ENCODE measurements at regions not wholly inside any gene's neighbourhood (a gene's known extent, or its start where the extent isn't known, plus 50 kb on each side); places are given as distances from the start of the nearest gene placed in this dataset.
"Not testable (repeated sequence)": the region's sequence is repeated elsewhere in the genome, so short reads cannot be mapped to it uniquely, and the experiment has no call there.

DNA sequence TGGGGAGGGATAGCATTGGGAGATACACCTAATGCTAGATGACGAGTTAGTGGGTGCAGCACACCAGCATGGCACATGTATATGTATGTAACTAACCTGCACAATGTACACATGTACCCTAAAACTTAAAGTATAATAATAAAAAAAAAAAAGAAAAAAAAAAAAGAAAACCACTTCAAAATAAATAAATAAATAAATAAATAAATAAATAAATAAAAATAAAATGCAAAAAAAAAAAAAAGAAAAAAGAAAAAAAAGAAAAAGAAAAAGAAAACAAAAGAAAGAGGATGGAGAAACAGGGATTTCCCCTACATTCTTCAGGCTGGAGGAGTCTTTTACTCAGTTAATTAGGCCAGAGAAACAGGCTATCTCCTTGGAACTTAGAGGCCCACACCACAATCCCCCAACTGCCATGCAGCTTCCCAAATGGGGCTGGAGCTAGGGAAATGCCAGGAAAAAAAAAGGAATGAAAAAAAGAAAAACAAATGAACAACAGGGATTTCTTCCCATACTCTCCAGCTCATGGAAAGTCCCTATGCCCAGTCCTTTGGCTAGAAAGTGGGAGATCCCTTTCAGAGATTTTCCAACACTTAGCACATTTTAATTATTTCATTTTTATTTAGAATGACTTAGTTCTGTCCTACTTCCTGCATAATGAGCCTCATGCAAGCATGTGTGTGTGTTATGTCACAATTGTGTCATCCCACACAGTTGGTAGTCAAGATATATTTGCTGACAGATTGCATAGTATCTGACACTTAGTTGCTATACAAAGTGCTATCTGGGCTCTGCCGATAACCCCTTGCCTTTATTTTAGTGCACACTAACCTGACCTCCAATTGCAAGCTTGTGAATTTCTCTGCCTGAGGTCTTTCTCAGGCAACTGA is 486.4 kb downstream of the PLPP3 start:
- Histone ChIP-seq H3K4me1 (ENCODE audit: control insufficient read depth, insufficient read depth, low read length) (0 out of 2 replicates have a peak, but pooled peaks cover 5% of the 10 kb centered on the region), H3K9ac (ENCODE audit: low read depth, low read length) (no peak overlapping the region), H3K4me3 (ENCODE audit: low read depth, low read length) (no peak overlapping the region), H3K36me3 (ENCODE audit: control insufficient read depth, insufficient read depth, low read length) (no peaks in the 10 kb centered on the region), H3K9me3 (ENCODE audit: control insufficient read depth, insufficient read depth, low read length) (peaks cover 1% of the 10 kb centered on the region; the same call in 1 of the 2 replicates), H3K27ac (ENCODE audit: low read depth, low read length) (no peak overlapping the region), H3K27me3 (ENCODE audit: control insufficient read depth, insufficient read depth, low read length) (no peaks in the 10 kb centered on the region)

- H3K27ac ChIP-seq (ENCODE audit: low read depth, low read length); H3K36me3 ChIP-seq (ENCODE audit: control insufficient read depth, insufficient read depth, low read length); H3K9ac ChIP-seq (ENCODE audit: low read depth, low read length); H3K9me3 ChIP-seq (ENCODE audit: control insufficient read depth, insufficient read depth, low read length); H3K4me1 ChIP-seq (ENCODE audit: control insufficient read depth, insufficient read depth, low read length); H3K27me3 ChIP-seq (ENCODE audit: control insufficient read depth, insufficient read depth, low read length): not testable (repeated sequence)
- H3K4me3 ChIP-seq (ENCODE audit: low read depth, low read length) = peak overlapping the region; percentile 32; the same call in 1 of the 2 replicates
Observed at GRCh38 chr1:56089826-56090225, 489.5 kb downstream of the PLPP3 start.

DNA sequence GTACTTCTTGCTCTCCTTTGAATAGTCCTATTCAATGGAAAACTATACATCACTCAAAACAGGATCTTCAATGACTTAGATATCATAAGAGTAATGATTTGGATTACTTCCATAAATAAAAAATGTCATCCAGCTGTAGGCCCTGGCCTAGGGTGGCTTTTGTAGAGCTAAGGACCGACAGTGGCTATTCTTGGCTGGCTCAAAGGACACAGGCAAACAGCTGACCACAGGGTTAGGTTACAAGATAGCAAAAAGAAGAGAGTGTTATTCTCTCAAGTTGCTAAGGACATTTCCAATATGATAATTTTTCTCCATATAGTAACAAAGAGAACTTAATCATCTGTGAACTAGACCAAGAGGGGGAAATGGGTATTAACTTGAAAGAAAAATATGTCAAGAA is 495.1 kb downstream of the PLPP3 start:
- Histone ChIP-seq H3K9me3 (ENCODE audit: control insufficient read depth, insufficient read depth, low read length) (peaks cover 2% of the 10 kb centered on the region; the same call in 1 of the 2 replicates), H3K9ac (ENCODE audit: low read depth, low read length) (no peak overlapping the region), H3K36me3 (ENCODE audit: control insufficient read depth, insufficient read depth, low read length) (no peaks in the 10 kb centered on the region), H3K4me1 (ENCODE audit: control insufficient read depth, insufficient read depth, low read length) (no peaks in the 10 kb centered on the region), H3K27ac (ENCODE audit: low read depth, low read length) (no peak overlapping the region), H3K4me3 (ENCODE audit: low read depth, low read length) (no peak overlapping the region), H3K27me3 (ENCODE audit: control insufficient read depth, insufficient read depth, low read length) (no peaks in the 10 kb centered on the region)

DNA sequence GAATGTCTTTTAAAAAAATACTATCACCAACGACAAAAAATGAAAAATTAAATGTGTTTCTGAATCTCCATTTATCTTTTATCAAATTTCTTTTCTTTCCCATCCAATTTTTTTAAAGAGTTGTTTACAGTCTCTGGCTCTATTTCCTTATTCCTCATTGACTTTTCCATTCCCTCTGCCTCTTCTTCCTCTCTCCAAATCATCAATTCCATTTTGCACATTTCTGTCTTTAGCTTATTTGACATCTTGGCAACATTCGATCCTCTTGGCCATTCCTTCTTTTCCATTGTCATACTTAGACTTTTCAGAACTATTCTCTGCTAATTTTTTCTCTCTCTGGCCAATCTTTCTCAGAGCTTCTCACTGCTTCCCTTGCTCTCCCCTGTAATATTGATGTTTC is 497.6 kb downstream of the PLPP3 start:
- Histone ChIP-seq H3K4me1 (ENCODE audit: control insufficient read depth, insufficient read depth, low read length) (no peaks in the 10 kb centered on the region), H3K27me3 (ENCODE audit: control insufficient read depth, insufficient read depth, low read length) (no peaks in the 10 kb centered on the region), H3K36me3 (ENCODE audit: control insufficient read depth, insufficient read depth, low read length) (no peaks in the 10 kb centered on the region), H3K27ac (ENCODE audit: low read depth, low read length) (no peak overlapping the region), H3K4me3 (ENCODE audit: low read depth, low read length) (no peak overlapping the region), H3K9me3 (ENCODE audit: control insufficient read depth, insufficient read depth, low read length) (no peaks in the 10 kb centered on the region), H3K9ac (ENCODE audit: low read depth, low read length) (no peak overlapping the region)

- H3K27ac ChIP-seq (ENCODE audit: low read depth, low read length) = no peak overlapping the region
- no peak overlapping the region for H3K9ac ChIP-seq (ENCODE audit: low read depth, low read length)
- H3K9me3 ChIP-seq (ENCODE audit: control insufficient read depth, insufficient read depth, low read length) = no peaks in the 10 kb centered on the region
- no peak overlapping the region for H3K4me3 ChIP-seq (ENCODE audit: low read depth, low read length)
- H3K4me1 ChIP-seq (ENCODE audit: control insufficient read depth, insufficient read depth, low read length) = no peaks in the 10 kb centered on the region
- H3K27me3 ChIP-seq (ENCODE audit: control insufficient read depth, insufficient read depth, low read length) = no peaks in the 10 kb centered on the region
- H3K36me3 ChIP-seq (ENCODE audit: control insufficient read depth, insufficient read depth, low read length) = no peaks in the 10 kb centered on the region
Observed at GRCh38 chr1:56081173-56081572, 498.2 kb downstream of the PLPP3 start.

DNA sequence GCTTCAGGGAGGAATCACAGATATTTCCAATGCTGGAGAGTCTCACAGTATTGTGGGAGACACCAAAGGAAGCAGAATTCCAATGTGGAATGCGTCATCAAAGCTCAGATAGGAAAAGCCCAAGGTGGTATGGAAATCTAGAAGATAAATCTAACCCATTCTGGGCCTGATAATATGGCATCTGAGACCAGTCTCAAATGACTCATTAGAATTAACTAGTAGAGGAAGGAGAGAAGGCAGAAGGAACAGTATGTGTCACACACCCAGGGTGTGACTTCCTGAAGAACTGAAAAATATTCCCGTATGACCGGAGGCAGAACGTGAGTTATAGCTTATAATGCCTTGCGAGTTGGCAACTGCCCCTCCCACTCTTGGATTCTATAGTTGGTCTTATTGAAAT is 499.2 kb downstream of the PLPP3 start:
- Histone ChIP-seq H3K9ac (ENCODE audit: low read depth, low read length) (no peak overlapping the region), H3K36me3 (ENCODE audit: control insufficient read depth, insufficient read depth, low read length) (no peaks in the 10 kb centered on the region), H3K27ac (ENCODE audit: low read depth, low read length) (no peak overlapping the region), H3K4me3 (ENCODE audit: low read depth, low read length) (no peak overlapping the region), H3K9me3 (ENCODE audit: control insufficient read depth, insufficient read depth, low read length) (no peaks in the 10 kb centered on the region), H3K27me3 (ENCODE audit: control insufficient read depth, insufficient read depth, low read length) (no peaks in the 10 kb centered on the region), H3K4me1 (ENCODE audit: control insufficient read depth, insufficient read depth, low read length) (no peaks in the 10 kb centered on the region)

GRCh38 chr1:56079391-56079790 is 500.0 kb downstream of the PLPP3 start:
- H3K36me3 ChIP-seq (ENCODE audit: control insufficient read depth, insufficient read depth, low read length) = no peaks in the 10 kb centered on the region
- H3K27ac ChIP-seq (ENCODE audit: low read depth, low read length) = no peak overlapping the region
- H3K4me3 ChIP-seq (ENCODE audit: low read depth, low read length) = no peak overlapping the region
- H3K9ac ChIP-seq (ENCODE audit: low read depth, low read length) = no peak overlapping the region
- H3K9me3 ChIP-seq (ENCODE audit: control insufficient read depth, insufficient read depth, low read length) = no peaks in the 10 kb centered on the region
- no peaks in the 10 kb centered on the region for H3K4me1 ChIP-seq (ENCODE audit: control insufficient read depth, insufficient read depth, low read length)
- no peaks in the 10 kb centered on the region for H3K27me3 ChIP-seq (ENCODE audit: control insufficient read depth, insufficient read depth, low read length)

- Histone ChIP-seq H3K27me3 (ENCODE audit: control insufficient read depth, insufficient read depth, low read length) (no peaks in the 10 kb centered on the region), H3K9me3 (ENCODE audit: control insufficient read depth, insufficient read depth, low read length) (no peaks in the 10 kb centered on the region), H3K36me3 (ENCODE audit: control insufficient read depth, insufficient read depth, low read length) (no peaks in the 10 kb centered on the region), H3K4me3 (ENCODE audit: low read depth, low read length) (no peak overlapping the region), H3K27ac (ENCODE audit: low read depth, low read length) (no peak overlapping the region), H3K4me1 (ENCODE audit: control insufficient read depth, insufficient read depth, low read length) (no peaks in the 10 kb centered on the region), H3K9ac (ENCODE audit: low read depth, low read length) (no peak overlapping the region)
Observed at GRCh38 chr1:56077206-56077605, 502.2 kb downstream of the PLPP3 start.

- no peaks in the 10 kb centered on the region for H3K27me3 ChIP-seq (ENCODE audit: control insufficient read depth, insufficient read depth, low read length)
- H3K9me3 ChIP-seq (ENCODE audit: control insufficient read depth, insufficient read depth, low read length) = no peaks in the 10 kb centered on the region
- no peaks in the 10 kb centered on the region for H3K36me3 ChIP-seq (ENCODE audit: control insufficient read depth, insufficient read depth, low read length)
- no peaks in the 10 kb centered on the region for H3K4me1 ChIP-seq (ENCODE audit: control insufficient read depth, insufficient read depth, low read length)
- H3K27ac ChIP-seq (ENCODE audit: low read depth, low read length) = no peak overlapping the region
- no peak overlapping the region for H3K4me3 ChIP-seq (ENCODE audit: low read depth, low read length)
- no peak overlapping the region for H3K9ac ChIP-seq (ENCODE audit: low read depth, low read length)
Observed at GRCh38 chr1:56074007-56074651, 505.2 kb downstream of the PLPP3 start.

GRCh38 chr1:56073614-56074006 is 505.8 kb downstream of the PLPP3 start:
- Histone ChIP-seq H3K36me3 (ENCODE audit: control insufficient read depth, insufficient read depth, low read length) (no peaks in the 10 kb centered on the region), H3K27me3 (ENCODE audit: control insufficient read depth, insufficient read depth, low read length) (no peaks in the 10 kb centered on the region), H3K27ac (ENCODE audit: low read depth, low read length) (no peak overlapping the region), H3K9ac (ENCODE audit: low read depth, low read length) (no peak overlapping the region), H3K4me1 (ENCODE audit: control insufficient read depth, insufficient read depth, low read length) (no peaks in the 10 kb centered on the region), H3K9me3 (ENCODE audit: control insufficient read depth, insufficient read depth, low read length) (no peaks in the 10 kb centered on the region), H3K4me3 (ENCODE audit: low read depth, low read length) (no peak overlapping the region)

- Histone ChIP-seq H3K4me1 (ENCODE audit: control insufficient read depth, insufficient read depth, low read length) (no peaks in the 10 kb centered on the region), H3K36me3 (ENCODE audit: control insufficient read depth, insufficient read depth, low read length) (no peaks in the 10 kb centered on the region), H3K4me3 (ENCODE audit: low read depth, low read length) (no peak overlapping the region), H3K27ac (ENCODE audit: low read depth, low read length) (no peak overlapping the region), H3K9me3 (ENCODE audit: control insufficient read depth, insufficient read depth, low read length) (no peaks in the 10 kb centered on the region), H3K9ac (ENCODE audit: low read depth, low read length) (no peak overlapping the region), H3K27me3 (ENCODE audit: control insufficient read depth, insufficient read depth, low read length) (no peaks in the 10 kb centered on the region)
Observed at GRCh38 chr1:56073206-56073605, 506.2 kb downstream of the PLPP3 start.

All from HUES48 (cell line).